ENCODE measurements at regions not wholly inside any gene's neighbourhood (a gene's known extent, or its start where the extent isn't known, plus 50 kb on each side); places are given as distances from the start of the nearest gene placed in this dataset.

GRCh38 chr13:103961129-103961528 lies 894.9 kb upstream of the SLC10A2 start:
- TF ChIP-seq CTCF (tag by site-specific recombination; IDR thresholded peaks at IDR 0.05) (no peak), ZNF350 (tag by site-specific recombination; IDR thresholded peaks at IDR 0.05) (no peak), TCF7L2 (IDR thresholded peaks at IDR 0.05; ENCODE audit: borderline replicate concordance, low read depth, low read length) (no peak), ZNF423 (tag by site-specific recombination; IDR thresholded peaks at IDR 0.05) (no peak), ZNF623 (tag by site-specific recombination; IDR thresholded peaks at IDR 0.05) (no peak), FEZF1 (tag by site-specific recombination; IDR thresholded peaks at IDR 0.05) (no peak), KLF16 (tag by site-specific recombination; IDR thresholded peaks at IDR 0.05) (no peak), BCL11B (tag by site-specific recombination; IDR thresholded peaks at IDR 0.05; ENCODE audit: low read depth) (no peak), ZNF555 (tag by site-specific recombination; conservative IDR thresholded peaks at IDR 0.05) (no peak), ZNF138 (tag by site-specific recombination; IDR thresholded peaks at IDR 0.05; ENCODE audit: borderline replicate concordance) (no peak)
- TF ChIP-seq, protein P1, sequence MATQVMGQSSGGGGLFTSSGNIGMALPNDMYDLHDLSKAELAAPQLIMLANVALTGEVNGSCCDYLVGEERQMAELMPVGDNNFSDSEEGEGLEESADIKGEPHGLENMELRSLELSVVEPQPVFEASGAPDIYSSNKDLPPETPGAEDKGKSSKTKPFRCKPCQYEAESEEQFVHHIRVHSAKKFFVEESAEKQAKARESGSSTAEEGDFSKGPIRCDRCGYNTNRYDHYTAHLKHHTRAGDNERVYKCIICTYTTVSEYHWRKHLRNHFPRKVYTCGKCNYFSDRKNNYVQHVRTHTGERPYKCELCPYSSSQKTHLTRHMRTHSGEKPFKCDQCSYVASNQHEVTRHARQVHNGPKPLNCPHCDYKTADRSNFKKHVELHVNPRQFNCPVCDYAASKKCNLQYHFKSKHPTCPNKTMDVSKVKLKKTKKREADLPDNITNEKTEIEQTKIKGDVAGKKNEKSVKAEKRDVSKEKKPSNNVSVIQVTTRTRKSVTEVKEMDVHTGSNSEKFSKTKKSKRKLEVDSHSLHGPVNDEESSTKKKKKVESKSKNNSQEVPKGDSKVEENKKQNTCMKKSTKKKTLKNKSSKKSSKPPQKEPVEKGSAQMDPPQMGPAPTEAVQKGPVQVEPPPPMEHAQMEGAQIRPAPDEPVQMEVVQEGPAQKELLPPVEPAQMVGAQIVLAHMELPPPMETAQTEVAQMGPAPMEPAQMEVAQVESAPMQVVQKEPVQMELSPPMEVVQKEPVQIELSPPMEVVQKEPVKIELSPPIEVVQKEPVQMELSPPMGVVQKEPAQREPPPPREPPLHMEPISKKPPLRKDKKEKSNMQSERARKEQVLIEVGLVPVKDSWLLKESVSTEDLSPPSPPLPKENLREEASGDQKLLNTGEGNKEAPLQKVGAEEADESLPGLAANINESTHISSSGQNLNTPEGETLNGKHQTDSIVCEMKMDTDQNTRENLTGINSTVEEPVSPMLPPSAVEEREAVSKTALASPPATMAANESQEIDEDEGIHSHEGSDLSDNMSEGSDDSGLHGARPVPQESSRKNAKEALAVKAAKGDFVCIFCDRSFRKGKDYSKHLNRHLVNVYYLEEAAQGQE (tag by site-specific recombination; IDR thresholded peaks at IDR 0.05), result no peak
